ENCODE measurements at regions not wholly inside any gene's neighbourhood (a gene's known extent, or its start where the extent isn't known, plus 50 kb on each side); places are given as distances from the start of the nearest gene placed in this dataset.

DNA sequence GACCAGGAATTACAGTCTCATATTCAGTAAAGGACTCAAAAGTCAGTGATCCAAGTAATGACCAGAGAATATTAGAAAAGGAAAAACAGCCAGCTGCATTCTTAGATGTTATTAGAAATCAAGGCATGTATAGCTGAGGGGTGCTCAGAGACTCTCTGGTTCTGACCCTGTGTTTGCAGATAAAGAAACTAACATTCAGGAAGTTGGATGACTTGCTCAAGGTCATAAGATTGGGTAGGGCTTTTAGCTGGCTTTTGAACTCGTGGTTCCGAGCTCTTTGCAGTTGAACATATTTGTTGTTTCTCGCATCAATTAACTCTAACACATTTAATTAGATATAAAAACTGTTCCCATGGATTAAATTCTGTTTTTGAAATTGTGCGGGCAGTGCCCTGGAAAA is 62.5 kb upstream of the ENPP6 start:
- TF ChIP-seq, protein P1, sequence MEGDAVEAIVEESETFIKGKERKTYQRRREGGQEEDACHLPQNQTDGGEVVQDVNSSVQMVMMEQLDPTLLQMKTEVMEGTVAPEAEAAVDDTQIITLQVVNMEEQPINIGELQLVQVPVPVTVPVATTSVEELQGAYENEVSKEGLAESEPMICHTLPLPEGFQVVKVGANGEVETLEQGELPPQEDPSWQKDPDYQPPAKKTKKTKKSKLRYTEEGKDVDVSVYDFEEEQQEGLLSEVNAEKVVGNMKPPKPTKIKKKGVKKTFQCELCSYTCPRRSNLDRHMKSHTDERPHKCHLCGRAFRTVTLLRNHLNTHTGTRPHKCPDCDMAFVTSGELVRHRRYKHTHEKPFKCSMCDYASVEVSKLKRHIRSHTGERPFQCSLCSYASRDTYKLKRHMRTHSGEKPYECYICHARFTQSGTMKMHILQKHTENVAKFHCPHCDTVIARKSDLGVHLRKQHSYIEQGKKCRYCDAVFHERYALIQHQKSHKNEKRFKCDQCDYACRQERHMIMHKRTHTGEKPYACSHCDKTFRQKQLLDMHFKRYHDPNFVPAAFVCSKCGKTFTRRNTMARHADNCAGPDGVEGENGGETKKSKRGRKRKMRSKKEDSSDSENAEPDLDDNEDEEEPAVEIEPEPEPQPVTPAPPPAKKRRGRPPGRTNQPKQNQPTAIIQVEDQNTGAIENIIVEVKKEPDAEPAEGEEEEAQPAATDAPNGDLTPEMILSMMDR (IDR thresholded peaks at IDR 0.05), result no peak
- TF ChIP-seq ZFX (IDR thresholded peaks at IDR 0.05; ENCODE audit: borderline replicate concordance), result no peak

Data from 22Rv1 (cell line).